K562 (cell line): ENCODE measurements at regions not wholly inside any gene's neighbourhood (a gene's known extent, or its start where the extent isn't known, plus 50 kb on each side); places are given as distances from the start of the nearest gene placed in this dataset.

Experiments
- ATAC-seq: fragments of 200-7000 bp; cut with Tn5 transposase; 3 replicates; pipeline ENCODE4 v1.9.1; 2020; ENCODE audit warnings: moderate library complexity
- BruUV-seq: library from RNA; stranded (reverse); fragments of 400-500 nt; replicated peaks from 2 replicates; lab custom pipeline; 2021; lab: Mats Ljungman, UMichigan
- CTCF ChIA-PET: fragments of 300-600 bp; formaldehyde crosslinking; extraction: SDS; loops from one replicate; lab custom pipeline; 2021; ENCODE audit warnings: low intra/inter-chr PET ratio; lab: Yijun Ruan, JAX
- POLR2A ChIA-PET: fragments of 300-600, 350-650 bp; sonication (Branson Sonifier 250); formaldehyde crosslinking; extraction: SDS; loops from one replicate; lab custom pipeline; 2021; ENCODE audit warnings: antibody characterized with exemption, inconsistent platforms; lab: Yijun Ruan, JAX
- DNase-seq, 4 experiments: peaks; one replicate each; pipeline versions ENCODE4 v3.0.0 to v3.0.0-alpha.2; 2011 to 2018; ENCODE audit warnings: low spot score in 3 of 4, mixed read lengths in 3 of 4; ENCODE audit errors: extremely low read depth in 1 of 4
- FAIRE-seq: peaks from 2 replicates; lab custom pipeline; 2011; peaks lifted over from hg19 to GRCh38; lab: Jason Lieb, UNC
- H2AFZ ChIP-seq: 2 replicates; pipeline ENCODE4 v1.6.0; 2011; ENCODE audit warnings: low read depth, low read length, control low read depth, inconsistent platforms
- H3K27ac ChIP-seq: fragments of 200-600 bp; 3 replicates; pipeline ENCODE4 v1.8.0; 2011; ENCODE audit warnings: low read depth, mild to moderate bottlenecking, control low read depth, inconsistent platforms, low read length, moderate library complexity, mixed read lengths; ENCODE audit errors: extremely low read depth
- H3K27me3 ChIP-seq, 2 experiments: fragments of 300-600 bp in 1 of 2; 2 replicates in 1 of 2; 3 replicates in 1 of 2; pipeline versions ENCODE4 v1.6.0 to v1.8.0; 2011; ENCODE audit warnings: inconsistent platforms in 2 of 2, low read length in 2 of 2, mild to moderate bottlenecking in 1 of 2, mixed read lengths in 1 of 2, moderate library complexity in 1 of 2; ENCODE audit not compliant: control insufficient read depth in 2 of 2, insufficient read depth in 2 of 2
- H3K36me3 ChIP-seq: fragments of 300-600 bp; 3 replicates; pipeline ENCODE4 v1.8.0; 2011; ENCODE audit warnings: mild to moderate bottlenecking, low read length, inconsistent platforms; ENCODE audit not compliant: control insufficient read depth, insufficient read depth
- H3K4me1 ChIP-seq, 2 experiments: fragments of 200-600 bp in 1 of 2; replicated peaks in 1 of 2; 2 replicates in 1 of 2; 3 replicates in 1 of 2; pipeline versions ENCODE4 v1.5.1 to v1.8.0; 2011; ENCODE audit warnings: inconsistent platforms in 2 of 2, low read length in 2 of 2, mild to moderate bottlenecking in 1 of 2, mixed read lengths in 1 of 2, moderate library complexity in 1 of 2; ENCODE audit not compliant: control insufficient read depth in 2 of 2, insufficient read depth in 2 of 2
- H3K4me2 ChIP-seq: 2 replicates; pipeline ENCODE4 v1.6.1; 2011; ENCODE audit warnings: low read length, control low read depth, inconsistent platforms, mixed read lengths; ENCODE audit not compliant: insufficient read depth
- H3K4me3 ChIP-seq: fragments of 200-600 bp; sonication (generic), shearing (Covaris generic); 2 replicates; pipeline ENCODE4 v1.5.1; 2016; ENCODE audit warnings: control low read depth, inconsistent platforms
- H3K79me2 ChIP-seq: fragments of 200-600 bp; 3 replicates; pipeline ENCODE4 v1.8.0; 2011; ENCODE audit warnings: low read length, inconsistent platforms; ENCODE audit not compliant: control insufficient read depth, insufficient read depth
- H3K9ac ChIP-seq, 2 experiments: 2 replicates each; pipeline versions ENCODE4 v1.6.0 to v1.6.1; 2011; ENCODE audit warnings: low read depth in 2 of 2, low read length in 2 of 2, control low read depth in 1 of 2, inconsistent platforms in 1 of 2, mild to moderate bottlenecking in 1 of 2, mixed read lengths in 1 of 2; ENCODE audit not compliant: insufficient read depth in 1 of 2
- H3K9me1 ChIP-seq: one replicate; pipeline ENCODE4 v1.6.0; 2011; ENCODE audit warnings: inconsistent platforms, mild to moderate bottlenecking, low read length, moderate library complexity; ENCODE audit not compliant: control insufficient read depth, insufficient read depth
- H3K9me3 ChIP-seq: replicated peaks from 2 replicates; pipeline ENCODE4 v1.5.1; 2011; ENCODE audit warnings: low read depth, low read length, inconsistent platforms; ENCODE audit not compliant: control insufficient read depth, insufficient read depth
- H4K20me1 ChIP-seq: replicated peaks from 2 replicates; pipeline ENCODE4 v1.6.1; 2011; ENCODE audit warnings: low read length, inconsistent platforms, mixed read lengths; ENCODE audit not compliant: control insufficient read depth, insufficient read depth
- CHD4 ChIP-seq: fragments of 200-600 bp; sonication (generic); IDR thresholded peaks from 3 replicates; pipeline ENCODE4 v1.6.1; 2012; ENCODE audit warnings: low read depth, mild to moderate bottlenecking, mixed read lengths, low read length, inconsistent platforms; ENCODE audit not compliant: insufficient read depth, insufficient replicate concordance, poor library complexity, severe bottlenecking
- FOXP4 ChIP-seq: sonication (generic); formaldehyde crosslinking; IDR thresholded peaks from 2 replicates; pipeline ENCODE4 v1.8.0; 2022; ENCODE audit warnings: mild to moderate bottlenecking, missing genetic modification reagents, borderline replicate concordance
- KAT2B ChIP-seq: IDR thresholded peaks from one replicate; pipeline ENCODE4 v1.6.1; 2012; ENCODE audit warnings: low read depth, mild to moderate bottlenecking, control low read depth, inconsistent platforms, low read length, moderate library complexity
- LEF1 ChIP-seq: fragments of 450-650 bp; IDR thresholded peaks from 2 replicates; pipeline ENCODE4 v1.6.1; 2016; ENCODE audit warnings: mild to moderate bottlenecking
- MCM7 ChIP-seq, 2 experiments: fragments of 450-650 bp; IDR thresholded peaks; 2 replicates each; pipeline ENCODE4 v1.6.1; 2016 to 2018
- NUFIP1 ChIP-seq: fragments of 450-650 bp; IDR thresholded peaks from 2 replicates; pipeline ENCODE4 v1.6.1; 2018; ENCODE audit not compliant: partially characterized antibody
- RERE ChIP-seq: sonication (generic); formaldehyde crosslinking; IDR thresholded peaks from 2 replicates; pipeline ENCODE4 v1.8.0; 2023; ENCODE audit warnings: missing genetic modification reagents, mild to moderate bottlenecking, borderline replicate concordance
- SMAD1 ChIP-seq: fragments of 150-350 bp; IDR thresholded peaks from 2 replicates; pipeline ENCODE4 v1.6.1; 2014; ENCODE audit warnings: low read length, low read depth; ENCODE audit not compliant: partially characterized antibody
- TSHZ1 ChIP-seq: fragments of 250-450 bp; sonication (Bioruptor Pico); IDR thresholded peaks from 2 replicates; pipeline ENCODE4 v1.4.0; 2020; ENCODE audit warnings: mild to moderate bottlenecking, moderate library complexity
- USF1 ChIP-seq: sonication (generic); formaldehyde crosslinking; IDR thresholded peaks from 2 replicates; pipeline ENCODE4 v1.9.0; 2022; ENCODE audit warnings: mild to moderate bottlenecking, missing genetic modification reagents
- ZNF224 ChIP-seq: sonication (generic); formaldehyde crosslinking; IDR thresholded peaks from 2 replicates; pipeline ENCODE4 v1.8.0; 2022; ENCODE audit warnings: mild to moderate bottlenecking, missing genetic modification reagents
- WGBS: fragments of 100-300 bp; shearing (Covaris generic); methylation state at CpG from one replicate; pipeline ENCODE4 v1.1.6; 2016; ENCODE audit warnings: low coverage, mixed read lengths; ENCODE audit not compliant: insufficient coverage; ENCODE audit errors: missing lambda C conversion rate; 5-methylcytosine and 5-hydroxymethylcytosine counted together
- in situ Hi-C: fragments of 300-500 bp; cut with MboI; formaldehyde crosslinking; loops from 4 replicates; pipeline ENCODE4 v1.15.0; 2018; ENCODE audit warnings: inconsistent platforms, mixed read lengths
- intact Hi-C: fragments of 100-400 bp; cut with micrococcal nuclease; formaldehyde crosslinking; loops from 2 replicates; pipeline ENCODE4 v1.14.2; 2022

GRCh38 chr5:91252916-91253315 lies 130.2 kb downstream of the ARRDC3 start:
- DNase-seq: no peak
- no peak for FAIRE-seq
- Histone ChIP-seq H3K27ac (no peak overlapping the region), H3K4me2 (no peak overlapping the region), H3K9me1 (no peaks in the 10 kb centered on the region), H3K4me3 (no peak overlapping the region), H3K4me1 (no peaks in the 10 kb centered on the region), H4K20me1 (no peaks in the 10 kb centered on the region), H3K9me3 (no peaks in the 10 kb centered on the region), H3K36me3 (no peaks in the 10 kb centered on the region), H3K9ac (no peak overlapping the region), H3K27me3 (no peaks in the 10 kb centered on the region), H3K79me2 (no peaks in the 10 kb centered on the region), H2AFZ (peak overlapping the region; percentile 67; the same call in 1 of the 2 replicates)
- no TSS peak for BruUV-seq
- ATAC-seq: no peak
- CTCF ChIA-PET: no interaction called here
- POLR2A ChIA-PET: interaction anchor here (1.1 kb wide), 1 partner anchor 63 kb away, joined by 3 read pairs; no protein-coding TSS in a partner anchor
- intact Hi-C loops: no loop called here
- WGBS: 27% methylated on average over 2 of the region's 2 CpGs
- in situ Hi-C loops: no loop called here
- TF ChIP-seq CHD4 (no peak), FOXP4 (CRISPR knock-in tag) (no peak), RERE (no peak), USF1 (no peak), ZNF224 (no peak), LEF1 (no peak), MCM7 (IDR thresholded peaks at IDR 0.05) (no peak), SMAD1 (no peak), KAT2B (no peak), NUFIP1 (no peak), TSHZ1 (CRISPR knock-in tag) (no peak)
